ENCODE measurements at regions not wholly inside any gene's neighbourhood (a gene's known extent, or its start where the extent isn't known, plus 50 kb on each side); places are given as distances from the start of the nearest gene placed in this dataset.

DNA sequence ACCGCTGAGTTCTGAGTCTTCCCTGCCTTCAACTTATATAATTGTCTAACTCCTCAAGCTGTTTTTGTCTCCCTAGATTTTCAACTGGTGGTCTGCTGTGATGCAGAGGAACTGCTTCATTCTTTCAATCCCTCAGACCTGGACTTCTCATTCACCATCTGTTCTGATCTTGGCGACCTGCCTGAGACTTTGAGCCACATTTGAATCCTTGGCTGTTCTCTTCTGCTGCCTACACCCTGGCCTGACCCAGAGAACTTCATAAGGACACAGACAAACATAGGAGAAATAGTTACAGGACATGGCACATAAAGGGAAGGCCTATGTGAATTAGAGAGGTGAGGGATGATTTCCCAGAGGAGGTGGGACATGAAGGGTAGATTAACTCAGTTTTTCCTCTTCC is 326.7 kb downstream of the PTEN start:
- DNase-seq = no peak
- TF ChIP-seq, protein P1, sequence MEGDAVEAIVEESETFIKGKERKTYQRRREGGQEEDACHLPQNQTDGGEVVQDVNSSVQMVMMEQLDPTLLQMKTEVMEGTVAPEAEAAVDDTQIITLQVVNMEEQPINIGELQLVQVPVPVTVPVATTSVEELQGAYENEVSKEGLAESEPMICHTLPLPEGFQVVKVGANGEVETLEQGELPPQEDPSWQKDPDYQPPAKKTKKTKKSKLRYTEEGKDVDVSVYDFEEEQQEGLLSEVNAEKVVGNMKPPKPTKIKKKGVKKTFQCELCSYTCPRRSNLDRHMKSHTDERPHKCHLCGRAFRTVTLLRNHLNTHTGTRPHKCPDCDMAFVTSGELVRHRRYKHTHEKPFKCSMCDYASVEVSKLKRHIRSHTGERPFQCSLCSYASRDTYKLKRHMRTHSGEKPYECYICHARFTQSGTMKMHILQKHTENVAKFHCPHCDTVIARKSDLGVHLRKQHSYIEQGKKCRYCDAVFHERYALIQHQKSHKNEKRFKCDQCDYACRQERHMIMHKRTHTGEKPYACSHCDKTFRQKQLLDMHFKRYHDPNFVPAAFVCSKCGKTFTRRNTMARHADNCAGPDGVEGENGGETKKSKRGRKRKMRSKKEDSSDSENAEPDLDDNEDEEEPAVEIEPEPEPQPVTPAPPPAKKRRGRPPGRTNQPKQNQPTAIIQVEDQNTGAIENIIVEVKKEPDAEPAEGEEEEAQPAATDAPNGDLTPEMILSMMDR (IDR thresholded peaks at IDR 0.05; ENCODE audit: low read depth, low read length) = no peak
- Histone ChIP-seq H3K4me1 (peaks cover 5% of the 10 kb centered on the region; the same call in 1 of the 2 replicates), H3K27me3 (no peaks in the 10 kb centered on the region), H3K9me3 (no peaks in the 10 kb centered on the region; the same call in 1 of the 2 replicates), H3K4me3 (ENCODE audit: low read depth, low read length) (no peak overlapping the region), H3K36me3 (no peaks in the 10 kb centered on the region)

DNA sequence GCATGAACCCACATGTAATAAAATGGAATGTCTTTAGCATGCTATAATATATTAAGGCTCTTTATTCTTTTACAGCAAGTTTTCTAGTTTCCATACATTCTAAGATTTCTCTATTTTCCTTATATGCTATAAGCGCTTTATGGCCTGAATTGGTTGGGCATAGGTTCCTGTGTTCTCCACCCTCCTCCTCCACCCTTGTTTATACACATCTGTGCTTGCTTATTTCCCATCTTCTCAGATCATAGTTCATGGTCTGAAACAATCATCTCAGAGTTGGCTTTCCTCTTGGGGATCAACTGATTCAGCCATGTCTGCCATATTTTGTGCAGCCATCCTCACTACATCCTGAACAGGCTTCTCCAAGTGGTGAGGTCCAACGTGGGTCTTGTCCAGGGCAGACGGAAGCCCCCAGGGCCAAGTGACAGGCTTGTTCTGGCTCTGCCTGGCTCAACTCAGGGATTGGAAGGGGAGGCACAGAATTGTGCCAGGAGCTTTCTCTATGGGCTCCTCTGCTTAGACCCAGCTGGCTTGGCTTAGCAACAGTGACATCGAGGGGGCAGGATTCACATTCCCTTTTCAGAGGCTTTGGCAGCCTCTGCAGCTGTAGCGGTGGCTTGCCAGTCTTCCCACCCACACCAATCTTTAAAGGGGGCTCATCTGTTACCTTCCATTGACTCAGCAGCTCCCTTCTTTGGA is 327.3 kb downstream of the PTEN start:
- Histone ChIP-seq H3K27me3 (no peaks in the 10 kb centered on the region), H3K9me3 (no peaks in the 10 kb centered on the region; the same call in 1 of the 2 replicates), H3K4me3 (ENCODE audit: low read depth, low read length) (no peak overlapping the region), H3K36me3 (no peaks in the 10 kb centered on the region), H3K4me1 (peaks cover 9% of the 10 kb centered on the region)
- DNase-seq = no peak
- TF ChIP-seq, protein P1 (IDR thresholded peaks at IDR 0.05; ENCODE audit: low read depth, low read length) = no peak

- H3K4me1 ChIP-seq = peaks cover 16% of the 10 kb centered on the region
- TF ChIP-seq, protein P1 (IDR thresholded peaks at IDR 0.05; ENCODE audit: low read depth, low read length) = no peak
- no peak overlapping the region for H3K4me3 ChIP-seq (ENCODE audit: low read depth, low read length)
- no peaks in the 10 kb centered on the region for H3K27me3 ChIP-seq
- H3K36me3 ChIP-seq = no peaks in the 10 kb centered on the region
- no peaks in the 10 kb centered on the region; the same call in 1 of the 2 replicates for H3K9me3 ChIP-seq
- DNase-seq = no peak
Measured at GRCh38 chr10:88193018-88193417, 329.6 kb downstream of the PTEN start.

GRCh38 chr10:88194041-88194887 is 330.8 kb downstream of the PTEN start:
- Histone ChIP-seq H3K4me1 (peaks cover 16% of the 10 kb centered on the region), H3K36me3 (no peaks in the 10 kb centered on the region), H3K9me3 (no peaks in the 10 kb centered on the region; the same call in 1 of the 2 replicates), H3K4me3 (ENCODE audit: low read depth, low read length) (no peak overlapping the region), H3K27me3 (no peaks in the 10 kb centered on the region)
- DNase-seq = no peak
- TF ChIP-seq, protein P1 (IDR thresholded peaks at IDR 0.05; ENCODE audit: low read depth, low read length) = no peak

GRCh38 chr10:88194961-88195367 is 331.5 kb downstream of the PTEN start:
- no peaks in the 10 kb centered on the region for H3K36me3 ChIP-seq
- TF ChIP-seq, protein P1 (IDR thresholded peaks at IDR 0.05; ENCODE audit: low read depth, low read length) = no peak
- H3K4me3 ChIP-seq (ENCODE audit: low read depth, low read length) = no peak overlapping the region
- H3K9me3 ChIP-seq = no peaks in the 10 kb centered on the region; the same call in 1 of the 2 replicates
- DNase-seq = peak; percentile 21
- H3K4me1 ChIP-seq = peaks cover 16% of the 10 kb centered on the region
- no peaks in the 10 kb centered on the region for H3K27me3 ChIP-seq
